T1000 (cell line): ENCODE measurements at regions not wholly inside any gene's neighbourhood (a gene's known extent, or its start where the extent isn't known, plus 50 kb on each side); places are given as distances from the start of the nearest gene placed in this dataset.
"Not testable (repeated sequence)": the region's sequence is repeated elsewhere in the genome, so short reads cannot be mapped to it uniquely, and the experiment has no call there.

Source experiments
- DNase-seq: peaks from one replicate; lab custom pipeline; 2025; ENCODE audit warnings: mixed read lengths; lab: John Stamatoyannopoulos, UW

DNA sequence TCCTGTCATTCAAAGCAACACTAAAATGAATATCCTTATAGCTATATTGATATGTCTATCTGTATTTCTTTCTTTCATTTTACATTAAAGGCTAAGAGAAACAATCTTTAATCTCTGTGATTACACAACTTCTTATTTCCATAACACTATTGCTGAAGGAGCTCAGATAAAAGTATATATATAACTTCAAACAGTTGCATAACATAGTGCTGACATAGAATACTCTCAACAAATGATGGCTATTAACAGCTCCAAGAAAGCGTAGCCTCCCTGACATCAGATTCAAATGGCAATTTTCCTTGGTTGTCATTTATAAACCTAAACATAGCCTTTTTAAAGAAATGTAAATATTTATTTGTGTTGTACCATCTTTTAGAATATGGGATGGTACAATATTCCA, 116.6 kb upstream of the PTPRG start:
- no peak for DNase-seq

DNA sequence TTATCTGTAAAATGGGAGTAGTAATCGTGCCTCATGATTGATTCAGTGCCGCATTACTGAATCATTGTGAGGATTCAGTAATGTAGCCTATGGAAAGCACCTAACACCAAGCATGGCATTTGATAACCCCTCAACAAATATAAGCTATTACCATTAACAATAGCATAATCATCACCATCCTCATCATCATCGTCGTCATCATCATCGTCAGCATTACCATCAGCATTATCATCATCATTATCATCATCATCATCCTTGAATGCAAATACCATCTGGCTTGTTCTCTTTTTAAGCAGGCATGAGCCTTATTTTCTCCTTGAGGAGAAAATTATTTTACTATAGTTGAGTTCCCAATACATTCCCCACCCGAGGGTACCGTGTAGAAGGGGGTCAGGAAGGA, 115.4 kb upstream of the PTPRG start:
- no peak for DNase-seq

DNA sequence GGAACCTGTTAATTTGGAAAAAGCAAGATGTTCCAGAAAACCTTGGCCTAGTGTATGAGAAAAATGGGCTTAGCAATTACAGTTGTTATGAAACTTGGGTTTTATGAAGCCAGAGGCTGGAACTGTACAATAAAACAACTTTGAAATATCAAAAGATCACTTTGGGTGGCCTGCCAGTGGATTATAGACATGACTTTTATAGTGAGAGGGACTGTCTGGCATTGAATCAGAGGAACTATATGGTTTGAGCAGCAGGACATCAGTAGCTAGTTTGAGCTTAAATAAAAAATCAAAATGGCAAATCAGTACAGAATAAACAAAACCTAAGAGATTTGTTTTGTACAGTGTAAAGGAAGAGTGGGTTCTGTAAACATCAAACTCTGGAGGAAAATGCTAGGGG, 115.0 kb upstream of the PTPRG start:
- no peak for DNase-seq

- DNase-seq: no peak
Observed at GRCh38 chr3:61448378-61448777, 113.0 kb upstream of the PTPRG start.

DNA sequence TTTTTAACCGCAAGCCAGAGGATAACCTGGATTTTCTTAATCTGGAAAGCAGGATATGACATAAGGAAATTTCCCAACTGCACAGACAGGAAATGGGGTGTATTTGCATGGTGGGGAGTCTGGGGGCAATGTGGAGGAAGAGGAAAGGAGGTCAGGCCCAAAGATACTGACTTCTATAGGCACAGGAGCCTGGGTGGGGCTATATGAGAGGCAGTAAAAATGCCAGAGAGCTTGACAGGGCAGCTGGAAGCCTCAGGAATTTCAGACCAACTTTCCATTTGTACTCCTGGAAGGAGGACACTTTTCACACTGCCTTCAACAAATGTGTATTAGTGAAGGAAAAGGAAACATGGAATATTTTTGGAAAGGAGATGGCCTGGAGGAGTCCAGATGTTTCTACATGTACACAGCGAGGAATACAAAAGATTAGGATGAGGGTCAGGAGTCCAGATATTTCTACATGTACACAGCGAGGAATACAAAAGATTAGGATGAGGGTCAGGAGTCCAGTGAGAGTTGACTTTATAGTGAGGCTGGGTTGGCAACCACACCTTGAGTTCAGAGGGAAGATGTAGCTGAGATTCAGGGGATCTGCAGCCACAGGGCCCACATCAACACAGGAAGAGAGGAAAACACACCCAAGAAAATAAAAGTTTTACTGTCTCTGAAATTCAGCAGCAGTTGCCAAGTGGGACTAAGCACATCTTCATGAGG, 111.9 kb upstream of the PTPRG start:
- no peak for DNase-seq

DNA sequence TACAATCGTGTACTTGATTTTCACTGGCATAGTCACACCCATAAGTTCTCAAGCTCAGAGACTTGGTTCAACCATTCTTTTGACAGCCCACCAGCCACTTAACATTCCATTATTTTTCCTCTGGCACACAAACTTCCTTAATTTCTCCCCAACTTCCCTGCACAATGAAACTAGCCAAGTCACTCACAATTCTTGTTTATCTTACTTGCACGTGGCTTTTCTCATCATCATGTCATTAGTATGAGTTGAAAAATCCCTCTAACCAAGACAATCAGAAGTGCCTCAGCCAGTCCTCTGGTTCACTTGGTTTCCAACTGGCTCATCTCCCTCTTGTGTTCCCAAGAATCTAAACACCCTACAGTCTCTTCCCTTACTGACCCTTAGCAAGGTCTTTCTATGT, 110.5 kb upstream of the PTPRG start:
- no peak for DNase-seq

GRCh38 chr3:61451841-61452240, 109.5 kb upstream of the PTPRG start:
- no peak for DNase-seq

GRCh38 chr3:61452535-61453090, 108.8 kb upstream of the PTPRG start:
- no peak for DNase-seq

- DNase-seq: no peak
Observed at GRCh38 chr3:61454006-61454585, 107.3 kb upstream of the PTPRG start.

- no peak for DNase-seq
Observed at GRCh38 chr3:61454801-61455200, 106.6 kb upstream of the PTPRG start.

- no peak for DNase-seq
Observed at GRCh38 chr3:61460636-61461035, 100.7 kb upstream of the PTPRG start.

- DNase-seq: no peak
Observed at GRCh38 chr3:61463191-61463590, 98.2 kb upstream of the PTPRG start.

- no peak for DNase-seq
Observed at GRCh38 chr3:61464518-61465140, 96.7 kb upstream of the PTPRG start.

- no peak for DNase-seq
Observed at GRCh38 chr3:61466357-61466756, 95.0 kb upstream of the PTPRG start.

DNA sequence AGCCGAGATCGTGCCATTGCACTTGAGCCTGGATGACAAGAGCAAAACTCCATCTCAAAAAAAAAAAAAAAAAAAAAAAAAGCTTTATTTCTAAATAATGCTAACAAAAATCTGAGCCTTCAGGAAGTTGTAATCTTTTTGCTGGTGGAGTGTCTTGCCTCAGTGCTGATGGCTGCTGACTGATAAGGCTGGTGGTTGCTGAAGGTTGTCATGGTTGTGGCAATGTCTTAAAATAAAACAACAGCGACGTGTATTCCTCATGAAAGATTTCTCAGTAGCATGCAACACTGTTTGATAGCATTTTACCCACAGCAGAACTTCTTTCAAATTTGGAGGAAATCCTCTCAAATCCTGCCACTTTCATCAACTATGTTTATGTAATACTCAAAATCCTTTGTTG, 77.4 kb upstream of the PTPRG start:
- no peak for DNase-seq

DNA sequence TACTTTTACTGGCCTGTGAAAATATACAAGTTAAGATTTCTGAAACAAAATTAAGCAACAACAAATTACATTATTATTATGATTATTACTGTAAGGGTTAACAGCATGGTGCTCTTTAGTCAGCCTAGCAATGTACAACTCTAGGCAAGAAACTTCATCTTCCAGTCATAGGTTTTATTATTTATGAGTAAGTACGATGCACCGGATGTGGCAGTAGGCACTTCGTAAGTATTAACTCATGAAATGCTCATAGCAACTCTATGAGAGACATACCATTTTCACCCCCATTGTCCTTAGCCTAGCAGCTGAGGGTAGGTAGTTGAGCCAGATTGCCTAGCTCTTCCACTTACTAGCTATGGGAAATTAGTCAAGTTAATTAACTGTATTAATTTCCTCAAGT, 68.0 kb upstream of the PTPRG start:
- DNase-seq: no peak

- not testable (repeated sequence) for DNase-seq
Observed at GRCh38 chr3:61494309-61494708, 67.1 kb upstream of the PTPRG start.

DNA sequence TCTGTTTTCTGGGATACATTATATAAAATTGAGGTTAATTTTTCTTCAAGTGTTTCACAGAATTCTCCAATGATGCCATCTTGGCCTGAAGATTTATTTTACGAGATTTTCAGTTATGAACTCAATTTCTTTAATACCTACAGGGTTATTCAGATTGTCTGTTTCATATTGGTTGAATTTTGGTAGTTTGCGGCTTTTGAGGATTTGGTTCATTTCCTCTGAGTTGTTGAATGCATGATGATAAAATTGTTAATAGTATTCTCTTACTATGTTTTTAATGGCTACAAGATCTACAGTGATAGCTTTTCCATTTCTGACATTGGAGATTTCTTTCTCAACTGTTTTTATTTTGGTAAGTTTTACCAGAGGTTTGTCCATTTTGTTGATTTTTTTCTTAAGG, 63.9 kb upstream of the PTPRG start:
- DNase-seq: no peak

DNA sequence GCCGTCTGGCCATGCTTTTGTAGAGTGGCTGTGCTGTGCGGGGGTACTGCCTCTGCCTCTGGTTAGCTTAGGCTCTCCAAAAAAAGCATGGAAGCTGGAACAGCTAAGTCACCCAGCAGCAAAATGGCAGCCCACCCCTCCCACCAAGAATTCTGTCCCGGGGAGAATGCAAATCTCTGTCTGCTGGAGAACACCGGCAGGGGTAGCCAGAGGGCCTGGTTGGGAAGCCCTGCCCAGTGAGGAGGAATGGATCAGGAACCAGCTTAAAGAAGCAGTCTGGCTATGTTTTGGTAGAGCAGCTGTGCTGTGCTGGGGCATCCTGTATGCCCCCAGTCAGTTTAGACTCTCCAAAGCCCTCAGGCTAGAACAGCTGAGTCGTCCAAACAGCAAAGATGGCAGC, 56.2 kb upstream of the PTPRG start:
- no peak for DNase-seq

GRCh38 chr3:61507946-61508345, 53.4 kb upstream of the PTPRG start:
- DNase-seq: no peak
